Uterus (tissue), 2 donors: ENCODE measurements at regions not wholly inside any gene's neighbourhood (a gene's known extent, or its start where the extent isn't known, plus 50 kb on each side); places are given as distances from the start of the nearest gene placed in this dataset.

Source experiments
- POLR2A ChIP-seq, 2 donors: fragments of 450-650 bp; IDR thresholded peaks; one replicate each; pipeline ENCODE4 v1.6.1; 2016; ENCODE audit warnings: antibody characterized with exemption in 2 of 2, mild to moderate bottlenecking in 1 of 2, moderate library complexity in 1 of 2
- TF ChIP-seq, protein P1 (sequence below), 4 experiments: fragments of 200-600 bp in 2 of 4; fragments of 450-650 bp in 2 of 4; sonication (generic) in 2 of 4; IDR thresholded peaks; one replicate each; pipeline ENCODE4 v1.5.1; 2016 to 2019; ENCODE audit warnings: antibody characterized with exemption in 4 of 4, mild to moderate bottlenecking in 2 of 4, moderate library complexity in 1 of 4

DNA sequence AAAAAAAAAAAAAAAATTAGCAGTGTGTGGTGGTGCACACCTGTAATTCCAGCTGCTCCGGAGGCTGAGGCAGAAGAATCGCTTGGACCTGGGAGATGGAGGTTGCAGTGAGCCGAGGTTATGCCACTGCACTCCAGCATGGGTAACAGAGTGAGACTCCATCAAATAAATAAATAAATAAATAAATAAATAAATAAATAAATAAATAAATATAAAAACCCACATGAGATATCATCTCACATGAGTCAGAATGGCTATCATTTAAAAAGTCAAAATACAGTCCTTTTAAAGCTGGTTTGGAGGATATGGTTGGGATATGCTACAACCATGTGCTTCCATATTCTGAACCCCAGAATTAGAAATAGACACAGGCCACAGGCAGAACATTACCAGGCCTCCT lies 114.3 kb downstream of the WSCD1 start:
- TF ChIP-seq, protein P1, sequence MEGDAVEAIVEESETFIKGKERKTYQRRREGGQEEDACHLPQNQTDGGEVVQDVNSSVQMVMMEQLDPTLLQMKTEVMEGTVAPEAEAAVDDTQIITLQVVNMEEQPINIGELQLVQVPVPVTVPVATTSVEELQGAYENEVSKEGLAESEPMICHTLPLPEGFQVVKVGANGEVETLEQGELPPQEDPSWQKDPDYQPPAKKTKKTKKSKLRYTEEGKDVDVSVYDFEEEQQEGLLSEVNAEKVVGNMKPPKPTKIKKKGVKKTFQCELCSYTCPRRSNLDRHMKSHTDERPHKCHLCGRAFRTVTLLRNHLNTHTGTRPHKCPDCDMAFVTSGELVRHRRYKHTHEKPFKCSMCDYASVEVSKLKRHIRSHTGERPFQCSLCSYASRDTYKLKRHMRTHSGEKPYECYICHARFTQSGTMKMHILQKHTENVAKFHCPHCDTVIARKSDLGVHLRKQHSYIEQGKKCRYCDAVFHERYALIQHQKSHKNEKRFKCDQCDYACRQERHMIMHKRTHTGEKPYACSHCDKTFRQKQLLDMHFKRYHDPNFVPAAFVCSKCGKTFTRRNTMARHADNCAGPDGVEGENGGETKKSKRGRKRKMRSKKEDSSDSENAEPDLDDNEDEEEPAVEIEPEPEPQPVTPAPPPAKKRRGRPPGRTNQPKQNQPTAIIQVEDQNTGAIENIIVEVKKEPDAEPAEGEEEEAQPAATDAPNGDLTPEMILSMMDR (IDR thresholded peaks at IDR 0.05) = no peak
- TF ChIP-seq POLR2A (IDR thresholded peaks at IDR 0.05) = no peak
